Thyroid gland (tissue), 4 donors: ENCODE measurements at regions not wholly inside any gene's neighbourhood (a gene's known extent, or its start where the extent isn't known, plus 50 kb on each side); places are given as distances from the start of the nearest gene placed in this dataset.

Experiments
- DNase-seq, 2 donors: peaks; one replicate each; pipeline ENCODE4 v3.0.0-alpha.2; 2019
- H3K27ac ChIP-seq, 3 donors: fragments of 200-600 bp; sonication (generic); 1 replicate in 2 of 3; 2 replicates in 1 of 3; pipeline ENCODE4 v1.5.1; 2016 to 2019; ENCODE audit warnings: mild to moderate bottlenecking in 1 of 3, moderate library complexity in 1 of 3
- H3K27me3 ChIP-seq: fragments of 200-600 bp; sonication (generic); one replicate; pipeline ENCODE4 v1.5.1; 2019
- H3K36me3 ChIP-seq, 2 donors: fragments of 200-600 bp; sonication (generic); one replicate each; pipeline ENCODE4 v1.5.1; 2016 to 2019
- H3K4me1 ChIP-seq, 2 donors: fragments of 200-600 bp; sonication (generic); one replicate each; pipeline ENCODE4 v1.5.1; 2017 to 2019
- H3K4me3 ChIP-seq, 3 donors: fragments of 200-600 bp; sonication (generic); replicated peaks in 1 of 3; 1 replicate in 2 of 3; 2 replicates in 1 of 3; pipeline ENCODE4 v1.5.1; 2016; ENCODE audit warnings: mild to moderate bottlenecking in 1 of 3
- H3K9me3 ChIP-seq: fragments of 200-600 bp; sonication (generic); one replicate; pipeline ENCODE4 v1.5.1; 2017
- POLR2A ChIP-seq, 2 donors: fragments of 450-650 bp; IDR thresholded peaks; one replicate each; pipeline ENCODE4 v1.6.1; 2017; ENCODE audit warnings: antibody characterized with exemption in 2 of 2, mild to moderate bottlenecking in 2 of 2, moderate library complexity in 1 of 2
- WGBS, 2 donors: methylation state at CpG; one replicate each; pipeline ENCODE4 v1.1.5; 2017; 5-methylcytosine and 5-hydroxymethylcytosine counted together
- intact Hi-C: fragments of 100-400 bp; cut with DNase I; formaldehyde crosslinking; loops from one replicate; pipeline ENCODE4 v1.15.1; 2023
- TF ChIP-seq, protein P1 (sequence below), 6 experiments: fragments of 200-600 bp in 3 of 6; fragments of 450-650 bp in 3 of 6; sonication (generic) in 3 of 6; IDR thresholded peaks; one replicate each; pipeline ENCODE4 v1.5.1; 2016 to 2019; ENCODE audit warnings: antibody characterized with exemption in 6 of 6, mild to moderate bottlenecking in 2 of 6, inconsistent platforms in 1 of 6, moderate library complexity in 1 of 6

- Histone ChIP-seq H3K4me1 (peaks cover 3 to 4% of the 10 kb centered on the region in 2 donors), H3K4me3 (no peak overlapping the region), H3K27me3 (no peaks in the 10 kb centered on the region), H3K9me3 (no peaks in the 10 kb centered on the region), H3K27ac (no peak overlapping the region), H3K36me3 (no peaks in the 10 kb centered on the region)
- no peak for DNase-seq
- WGBS, 2 donors: 95 to 96% methylated on average over 3 of the region's 3 CpGs
- intact Hi-C loops: no loop called here
- TF ChIP-seq POLR2A (IDR thresholded peaks at IDR 0.05): no peak
- TF ChIP-seq, protein P1, sequence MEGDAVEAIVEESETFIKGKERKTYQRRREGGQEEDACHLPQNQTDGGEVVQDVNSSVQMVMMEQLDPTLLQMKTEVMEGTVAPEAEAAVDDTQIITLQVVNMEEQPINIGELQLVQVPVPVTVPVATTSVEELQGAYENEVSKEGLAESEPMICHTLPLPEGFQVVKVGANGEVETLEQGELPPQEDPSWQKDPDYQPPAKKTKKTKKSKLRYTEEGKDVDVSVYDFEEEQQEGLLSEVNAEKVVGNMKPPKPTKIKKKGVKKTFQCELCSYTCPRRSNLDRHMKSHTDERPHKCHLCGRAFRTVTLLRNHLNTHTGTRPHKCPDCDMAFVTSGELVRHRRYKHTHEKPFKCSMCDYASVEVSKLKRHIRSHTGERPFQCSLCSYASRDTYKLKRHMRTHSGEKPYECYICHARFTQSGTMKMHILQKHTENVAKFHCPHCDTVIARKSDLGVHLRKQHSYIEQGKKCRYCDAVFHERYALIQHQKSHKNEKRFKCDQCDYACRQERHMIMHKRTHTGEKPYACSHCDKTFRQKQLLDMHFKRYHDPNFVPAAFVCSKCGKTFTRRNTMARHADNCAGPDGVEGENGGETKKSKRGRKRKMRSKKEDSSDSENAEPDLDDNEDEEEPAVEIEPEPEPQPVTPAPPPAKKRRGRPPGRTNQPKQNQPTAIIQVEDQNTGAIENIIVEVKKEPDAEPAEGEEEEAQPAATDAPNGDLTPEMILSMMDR (IDR thresholded peaks at IDR 0.05): no peak
These were observed 87.8 kb upstream of the TMEM17 start for GRCh38 chr2:62593825-62594224.

- Histone ChIP-seq H3K27me3 (no peaks in the 10 kb centered on the region), H3K36me3 (no peaks in the 10 kb centered on the region), H3K4me1 (peaks cover 0 to 3% of the 10 kb centered on the region in 2 donors), H3K9me3 (no peaks in the 10 kb centered on the region), H3K4me3 (no peak overlapping the region), H3K27ac (no peak overlapping the region)
- TF ChIP-seq, protein P1 (IDR thresholded peaks at IDR 0.05): no peak
- TF ChIP-seq POLR2A (IDR thresholded peaks at IDR 0.05): no peak
- no peak for DNase-seq
- intact Hi-C loops: no loop called here
- WGBS, 2 donors: 64 to 85% methylated on average over 1 of the region's 1 CpG
These were observed 85.5 kb upstream of the TMEM17 start for GRCh38 chr2:62591491-62591890.

- DNase-seq: no peak
- intact Hi-C loops: no loop called here
- TF ChIP-seq, protein P1 (IDR thresholded peaks at IDR 0.05): no peak
- TF ChIP-seq POLR2A (IDR thresholded peaks at IDR 0.05): no peak
- Histone ChIP-seq H3K27me3 (no peaks in the 10 kb centered on the region), H3K36me3 (no peaks in the 10 kb centered on the region), H3K4me3 (no peak overlapping the region), H3K4me1 (peaks cover 0 to 3% of the 10 kb centered on the region in 2 donors), H3K9me3 (no peaks in the 10 kb centered on the region), H3K27ac (no peak overlapping the region)
- 66 to 72% methylated on average over 4 of the region's 4 CpGs for WGBS, 2 donors
These were observed 83.8 kb upstream of the TMEM17 start for GRCh38 chr2:62589691-62590356.

DNA sequence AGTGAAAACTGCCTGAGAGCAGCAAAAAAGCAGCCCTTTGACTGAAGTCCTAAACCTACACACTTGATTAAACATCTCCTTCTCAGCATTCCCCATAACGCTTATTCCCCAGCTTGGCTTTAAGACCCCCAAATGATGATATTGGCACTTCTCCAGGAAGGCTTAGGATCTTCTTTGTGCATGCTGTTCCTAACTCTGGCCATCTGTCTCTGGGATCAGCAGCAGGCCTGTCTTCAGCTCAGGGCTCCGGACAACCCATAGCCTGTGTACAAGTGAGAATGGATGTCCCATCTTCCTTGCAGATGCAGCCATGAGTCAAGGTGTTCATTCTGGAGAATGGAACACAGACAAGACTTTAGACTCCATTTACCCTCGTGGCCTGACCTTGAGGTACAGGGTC, 81.6 kb upstream of the TMEM17 start:
- H3K9me3 ChIP-seq: no peaks in the 10 kb centered on the region
- H3K36me3 ChIP-seq: no peaks in the 10 kb centered on the region
- no peak for DNase-seq
- H3K27me3 ChIP-seq: no peaks in the 10 kb centered on the region
- TF ChIP-seq, protein P1 (IDR thresholded peaks at IDR 0.05): no peak
- no peak for TF ChIP-seq POLR2A (IDR thresholded peaks at IDR 0.05)
- H3K27ac ChIP-seq: no peak overlapping the region
- 68 to 72% methylated on average over 3 of the region's 3 CpGs for WGBS, 2 donors
- H3K4me3 ChIP-seq: no peak overlapping the region
- intact Hi-C loops: no loop called here
- peaks cover 0 to 3% of the 10 kb centered on the region in 2 donors for H3K4me1 ChIP-seq

DNA sequence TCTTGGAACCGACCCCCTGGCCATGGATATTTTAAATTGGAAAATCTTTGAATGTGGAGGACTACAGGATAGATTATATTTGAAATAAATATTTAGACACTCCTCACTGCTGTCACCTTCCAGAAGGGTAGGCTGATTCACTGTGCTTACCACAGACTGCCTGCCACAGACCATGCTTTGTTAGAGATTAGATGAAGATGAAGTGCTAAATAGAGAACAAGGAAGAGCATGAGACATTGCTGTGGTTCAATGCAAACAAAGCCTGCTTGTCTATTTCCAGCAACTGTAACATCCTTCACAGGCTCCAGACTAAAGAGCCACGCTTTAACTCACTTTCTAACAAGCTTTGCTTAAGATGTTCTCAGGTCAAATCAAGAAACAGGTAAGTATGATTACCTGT, 81.0 kb upstream of the TMEM17 start:
- Histone ChIP-seq H3K4me3 (no peak overlapping the region), H3K36me3 (no peaks in the 10 kb centered on the region), H3K9me3 (no peaks in the 10 kb centered on the region), H3K27me3 (no peaks in the 10 kb centered on the region), H3K4me1 (peaks cover 0 to 3% of the 10 kb centered on the region in 2 donors), H3K27ac (no peak overlapping the region)
- TF ChIP-seq, protein P1 (IDR thresholded peaks at IDR 0.05): no peak
- TF ChIP-seq POLR2A (IDR thresholded peaks at IDR 0.05): no peak
- no peak for DNase-seq
- intact Hi-C loops: no loop called here
- 82 to 92% methylated on average over 2 of the region's 2 CpGs for WGBS, 2 donors
